HG03159 (cell line): ENCODE measurements at regions not wholly inside any gene's neighbourhood (a gene's known extent, or its start where the extent isn't known, plus 50 kb on each side); places are given as distances from the start of the nearest gene placed in this dataset.

ENCODE experiments used
- ATAC-seq: cut with Tn5 transposase; IDR thresholded peaks from one replicate; pipeline ENCODE4 v1.9.1; 2021; ENCODE audit warnings: mild to moderate bottlenecking, moderate library complexity; ENCODE audit not compliant: unreplicated experiment

- ATAC-seq = peak; percentile 91
These were observed 144.2 kb upstream of the FBXL4 start for GRCh38 chr6:99091985-99092384.

- no peak for ATAC-seq
These were observed 132.4 kb upstream of the FBXL4 start for GRCh38 chr6:99080191-99080590.

DNA sequence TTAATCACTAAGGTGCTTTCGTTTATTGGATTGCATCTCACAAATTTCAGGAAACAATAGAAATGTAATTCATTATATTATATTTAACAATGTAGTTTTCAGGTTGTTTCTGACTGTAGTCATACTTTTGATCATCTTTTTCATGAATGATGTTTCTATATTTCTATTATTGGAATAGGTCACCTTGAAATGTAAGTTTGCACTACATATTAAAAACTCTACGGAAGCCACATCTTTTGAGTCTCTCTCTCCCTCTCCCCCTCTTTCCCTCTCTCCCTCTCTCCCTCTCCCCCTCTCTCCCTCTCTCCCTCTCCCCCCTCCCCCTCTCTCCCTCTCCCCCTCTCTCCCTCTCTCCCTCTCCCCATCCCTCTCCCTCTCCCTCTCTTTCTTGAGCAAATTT is 131.3 kb upstream of the FBXL4 start:
- no peak for ATAC-seq

DNA sequence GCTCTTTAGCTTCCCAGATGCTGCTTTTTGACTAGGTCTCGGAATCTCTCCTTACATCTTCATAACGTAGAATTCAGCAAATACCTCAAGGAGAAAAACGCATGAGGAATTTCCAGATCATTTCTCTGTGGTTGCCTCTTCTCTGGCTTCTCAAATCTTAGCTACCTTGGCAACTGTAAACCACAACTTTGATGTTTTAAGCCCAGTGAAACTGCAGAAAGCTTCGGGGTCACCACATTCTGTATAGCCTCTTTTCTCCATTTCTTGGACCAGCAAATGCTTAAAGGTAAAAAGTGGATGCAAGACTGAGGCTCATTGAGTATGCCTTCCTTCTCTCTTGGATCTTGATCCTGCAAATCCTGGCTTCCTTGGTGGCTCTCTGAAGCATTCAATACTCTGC is 125.5 kb upstream of the FBXL4 start:
- ATAC-seq = no peak

GRCh38 chr6:99066044-99066443 is 118.3 kb upstream of the FBXL4 start:
- no peak for ATAC-seq

DNA sequence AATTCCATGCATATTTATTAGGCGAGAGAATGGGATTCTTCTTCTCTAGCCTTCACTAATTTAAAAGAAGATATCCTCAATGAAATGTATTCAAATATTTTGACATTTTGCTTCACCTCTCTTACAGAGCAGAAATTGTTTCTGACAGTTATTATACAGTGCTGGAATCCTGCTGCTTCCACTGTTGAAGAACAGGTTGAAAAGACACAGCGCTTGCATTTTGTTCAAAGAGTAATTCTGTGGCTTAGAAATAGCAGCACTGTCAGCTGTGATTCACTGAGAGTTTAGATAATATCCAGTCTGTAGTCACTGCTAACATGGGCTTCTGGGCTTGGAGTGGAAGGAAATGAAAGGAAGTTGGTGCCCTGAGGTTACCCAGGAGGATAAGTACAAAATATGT is 117.1 kb upstream of the FBXL4 start:
- no peak for ATAC-seq

DNA sequence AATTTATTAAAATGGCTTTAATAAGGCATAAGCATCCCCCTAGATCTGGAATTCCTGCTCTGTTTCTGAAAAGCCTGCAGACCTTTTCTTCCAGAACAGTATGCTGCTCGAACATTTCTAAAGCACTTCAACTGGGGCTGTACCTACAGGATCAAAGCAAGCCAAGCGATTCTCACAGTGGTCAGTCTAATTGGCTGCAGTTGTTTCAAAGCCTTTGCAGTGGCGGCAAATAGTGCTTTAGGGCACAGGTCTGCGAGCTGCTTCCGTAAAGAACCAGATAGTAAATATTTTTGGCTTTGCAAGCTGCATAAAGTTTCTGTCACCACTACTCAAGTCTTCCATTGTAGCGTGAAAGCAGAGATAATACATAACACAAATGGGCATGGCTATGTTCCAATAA is 88.9 kb upstream of the FBXL4 start:
- ATAC-seq = no peak

DNA sequence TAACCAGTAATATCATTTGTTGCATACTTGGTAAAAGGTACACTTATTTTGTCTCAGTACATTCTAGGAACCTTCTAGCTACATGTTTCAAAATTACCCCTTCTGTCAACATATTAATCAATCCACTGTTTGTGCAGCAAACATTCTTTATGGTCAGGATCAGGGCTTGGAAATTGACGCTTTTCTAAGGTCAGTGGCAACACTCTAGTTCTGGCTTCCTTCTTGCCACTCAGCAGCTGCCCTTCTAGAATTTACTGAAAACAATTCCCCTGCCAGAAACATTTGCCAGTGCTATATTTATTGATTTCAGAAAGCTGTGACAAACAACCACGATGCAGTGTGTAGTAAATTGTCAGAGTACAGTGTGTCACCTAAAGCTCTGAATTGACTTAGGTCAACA is 84.7 kb upstream of the FBXL4 start:
- no peak for ATAC-seq

- ATAC-seq = no peak
These were observed 84.2 kb upstream of the FBXL4 start for GRCh38 chr6:99031957-99032356.

GRCh38 chr6:99030915-99031314 is 83.2 kb upstream of the FBXL4 start:
- ATAC-seq = no peak

GRCh38 chr6:99026135-99026534 is 78.4 kb upstream of the FBXL4 start:
- ATAC-seq = no peak

GRCh38 chr6:99024089-99024488 is 76.3 kb upstream of the FBXL4 start:
- no peak for ATAC-seq

DNA sequence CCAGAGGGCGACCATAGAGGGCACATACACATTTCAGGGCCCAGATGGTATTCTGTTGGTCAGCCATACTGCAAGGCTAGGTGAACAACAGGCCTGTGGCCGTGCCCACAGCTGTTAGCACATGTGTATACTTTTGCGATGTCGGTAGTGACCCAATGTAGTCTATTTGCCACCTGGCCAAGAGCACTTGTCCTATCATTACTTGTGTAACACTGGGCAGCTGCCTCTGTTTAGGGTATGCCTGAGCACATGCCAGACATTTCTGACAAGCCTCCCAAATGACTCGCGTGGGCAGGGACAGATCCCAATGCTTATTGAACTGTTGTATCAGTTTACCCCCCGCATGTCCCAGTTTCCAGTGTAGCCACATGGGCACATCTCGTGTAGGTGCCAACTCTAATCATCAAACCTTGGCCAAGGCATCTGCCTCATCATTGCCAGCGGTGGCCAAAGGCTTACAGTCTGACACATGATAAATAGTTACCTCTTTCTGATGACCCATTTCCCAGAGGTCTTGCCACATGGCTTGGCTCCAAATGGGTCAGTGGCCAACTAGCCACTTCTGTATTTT is 74.4 kb upstream of the FBXL4 start:
- ATAC-seq = no peak

- ATAC-seq = no peak
These were observed 71.6 kb upstream of the FBXL4 start for GRCh38 chr6:99019381-99019780.

DNA sequence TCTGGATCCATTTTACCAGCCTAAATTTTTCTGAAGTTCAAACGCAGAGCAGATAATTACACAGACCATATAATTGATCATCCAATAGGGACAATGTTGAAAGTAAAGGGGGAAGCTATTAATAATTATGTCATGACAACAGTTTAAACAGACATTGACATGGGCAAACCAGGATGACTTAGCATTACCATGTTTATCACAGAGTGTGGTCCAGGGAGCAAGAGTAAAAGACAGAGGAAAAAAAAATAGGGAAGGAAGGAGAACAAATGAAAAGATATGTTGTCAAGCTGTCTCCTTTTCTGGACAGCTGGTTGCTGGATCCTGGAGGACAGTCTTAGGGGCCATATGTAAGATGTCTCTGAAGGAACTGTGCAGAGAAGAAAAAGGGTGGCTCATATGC is 69.4 kb upstream of the FBXL4 start:
- no peak for ATAC-seq

- no peak for ATAC-seq
These were observed 68.6 kb upstream of the FBXL4 start for GRCh38 chr6:99016355-99016754.

GRCh38 chr6:99014061-99014460 is 66.3 kb upstream of the FBXL4 start:
- ATAC-seq = no peak

GRCh38 chr6:99013661-99014060 is 65.9 kb upstream of the FBXL4 start:
- ATAC-seq = no peak

GRCh38 chr6:99013145-99013544 is 65.4 kb upstream of the FBXL4 start:
- no peak for ATAC-seq

DNA sequence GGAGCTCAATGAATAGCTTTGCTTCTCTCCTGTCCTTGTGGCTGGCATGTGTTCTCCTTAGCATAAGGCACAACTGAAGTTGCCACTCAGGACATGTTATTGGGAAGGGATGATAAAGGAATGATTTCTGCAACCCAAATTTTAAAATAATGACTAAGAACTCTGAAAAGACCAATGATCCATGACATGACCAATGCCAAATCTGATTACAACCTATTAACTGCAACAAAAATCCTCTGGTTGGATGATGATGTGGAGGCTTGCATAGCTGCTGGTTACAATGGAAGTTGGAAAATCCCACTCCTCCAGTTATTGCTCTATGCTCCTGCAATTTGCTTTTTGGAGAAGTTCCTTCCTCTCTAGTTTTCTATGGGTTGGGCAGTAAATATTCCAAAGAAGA is 63.4 kb upstream of the FBXL4 start:
- no peak for ATAC-seq

GRCh38 chr6:99002831-99003230 is 55.1 kb upstream of the FBXL4 start:
- no peak for ATAC-seq

DNA sequence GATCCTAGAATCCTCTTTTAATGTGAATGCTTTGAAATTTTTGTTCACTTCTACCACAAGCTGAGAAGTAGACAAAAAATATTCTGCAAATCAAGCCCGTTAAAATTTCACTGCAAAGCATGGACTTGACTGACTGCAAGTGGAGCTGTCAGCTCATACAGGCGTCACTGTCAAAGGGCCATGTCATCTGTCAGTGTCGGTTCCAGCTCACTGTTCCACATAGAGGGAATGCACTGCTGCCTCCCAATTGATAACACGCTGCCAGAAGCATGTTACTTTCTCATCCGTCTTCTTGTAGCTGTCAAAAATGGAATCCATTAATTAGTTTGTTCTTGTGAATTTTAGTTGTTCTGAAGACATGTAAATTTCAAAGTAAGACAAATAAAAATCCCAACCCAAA is 50.4 kb upstream of the FBXL4 start:
- ATAC-seq = no peak
